K562 (cell line): ENCODE measurements at regions not wholly inside any gene's neighbourhood (a gene's known extent, or its start where the extent isn't known, plus 50 kb on each side); places are given as distances from the start of the nearest gene placed in this dataset.

Experiments used
- ARID3B ChIP-seq: fragments of 250-450 bp; sonication (Bioruptor Pico); IDR thresholded peaks from 2 replicates; pipeline ENCODE4 v1.4.0; 2020; ENCODE audit warnings: borderline replicate concordance
- BRD4 ChIP-seq: fragments of 200-600 bp; sonication (generic); IDR thresholded peaks from 2 replicates; pipeline ENCODE4 v1.6.1; 2017; ENCODE audit warnings: inconsistent platforms
- CBFA2T3 ChIP-seq: fragments of 450-650 bp; IDR thresholded peaks from 2 replicates; pipeline ENCODE4 v1.6.1; 2017
- DNMT1 ChIP-seq: fragments of 450-650 bp; IDR thresholded peaks from 2 replicates; pipeline ENCODE4 v1.6.1; 2016; ENCODE audit warnings: antibody characterized with exemption, mild to moderate bottlenecking
- HIVEP1 ChIP-seq: fragments of 250-450 bp; sonication (Bioruptor Pico); IDR thresholded peaks from 2 replicates; pipeline ENCODE4 v1.4.0; 2020; ENCODE audit warnings: mild to moderate bottlenecking
- KHSRP ChIP-seq: fragments of 450-650 bp; IDR thresholded peaks from 2 replicates; pipeline ENCODE4 v1.6.1; 2017
- LCOR ChIP-seq: sonication (generic); formaldehyde crosslinking; IDR thresholded peaks from 2 replicates; pipeline ENCODE4 v1.8.0; 2022; ENCODE audit warnings: mild to moderate bottlenecking, missing genetic modification reagents
- MAX ChIP-seq: sonication (generic); formaldehyde crosslinking; IDR thresholded peaks from 2 replicates; pipeline ENCODE4 v1.9.0; 2022; ENCODE audit warnings: mild to moderate bottlenecking, missing genetic modification reagents
- MAZ ChIP-seq, 2 experiments: fragments of 450-650 bp in 1 of 2; sonication (generic) in 1 of 2; formaldehyde crosslinking; IDR thresholded peaks in 1 of 2; conservative IDR thresholded peaks in 1 of 2; 2 replicates each; pipeline versions ENCODE4 v1.4.0 to v1.5.0; 2020; ENCODE audit warnings: mild to moderate bottlenecking in 1 of 2, missing genetic modification reagents in 1 of 2
- MCM7 ChIP-seq, 2 experiments: fragments of 450-650 bp; IDR thresholded peaks; 2 replicates each; pipeline ENCODE4 v1.6.1; 2016 to 2018
- NCOA4 ChIP-seq: fragments of 450-650 bp; IDR thresholded peaks from 2 replicates; pipeline ENCODE4 v1.6.1; 2018; ENCODE audit warnings: mild to moderate bottlenecking; ENCODE audit not compliant: partially characterized antibody
- PHF8 ChIP-seq: fragments of 200-600 bp; sonication (generic); IDR thresholded peaks from 2 replicates; pipeline ENCODE4 v1.6.1; 2012; ENCODE audit warnings: mixed run types, mild to moderate bottlenecking, inconsistent platforms, low read length, moderate library complexity, borderline replicate concordance
- PTTG1 ChIP-seq: fragments of 450-650 bp; IDR thresholded peaks from 2 replicates; pipeline ENCODE4 v1.6.1; 2016; ENCODE audit warnings: low read depth, mild to moderate bottlenecking, missing genetic modification characterization, missing compliant biosample characterization
- TBL1XR1 ChIP-seq, 2 experiments: IDR thresholded peaks; 2 replicates each; pipeline ENCODE4 v1.6.1; 2012; ENCODE audit warnings: improper control_type of control experiment in 2 of 2, low read length in 2 of 2, mild to moderate bottlenecking in 1 of 2
- ZBTB2 ChIP-seq: fragments of 450-650 bp; IDR thresholded peaks from 2 replicates; pipeline ENCODE4 v1.6.1; 2016; ENCODE audit warnings: antibody characterized with exemption
- ZNF316 ChIP-seq: fragments of 450-650 bp; IDR thresholded peaks from 2 replicates; pipeline ENCODE4 v1.6.1; 2016
- ZNF511 ChIP-seq: sonication (generic); formaldehyde crosslinking; IDR thresholded peaks from 2 replicates; pipeline ENCODE4 v1.8.0; 2022; ENCODE audit warnings: mild to moderate bottlenecking, missing genetic modification reagents
- ZNF584 ChIP-seq: fragments of 200-800 bp; sonication (Bioruptor generic); IDR thresholded peaks from 2 replicates; pipeline ENCODE4 v1.6.1; 2016; ENCODE audit warnings: low read depth, mild to moderate bottlenecking, missing genetic modification characterization, missing compliant biosample characterization
- ZNF609 ChIP-seq: sonication (generic); formaldehyde crosslinking; IDR thresholded peaks from 2 replicates; pipeline ENCODE4 v1.8.1; 2023; ENCODE audit warnings: missing genetic modification reagents, mild to moderate bottlenecking, borderline replicate concordance

- TF ChIP-seq ZNF609 (CRISPR knock-in tag) (peak; percentile 60; the same call in 1 of the 2 replicates), NCOA4 (no peak), BRD4 (peak; percentile 100), MAZ (CRISPR knock-in tag; conservative IDR thresholded peaks at IDR 0.05 in 1 of 2, IDR thresholded peaks at IDR 0.05 in 1 of 2) (peak; percentile 93 to 94), KHSRP (peak; percentile 54; the same call in 1 of the 2 replicates), ZNF316 (peak; percentile 94), DNMT1 (peak; percentile 92; the same call in 1 of the 2 replicates), ZBTB2 (peak; percentile 87), ARID3B (CRISPR knock-in tag) (no peak), CBFA2T3 (peak; percentile 76), MAX (CRISPR knock-in tag) (peak; percentile 100), LCOR (CRISPR knock-in tag) (peak; percentile 100), TBL1XR1 (IDR thresholded peaks at IDR 0.05; ENCODE audit: low read length in 2 of 2) (peak; percentile 88; a peak in 3 of 4 replicates), HIVEP1 (CRISPR knock-in tag) (peak; percentile 78), MCM7 (IDR thresholded peaks at IDR 0.05) (peak; percentile 92 to 99; a peak in 3 of 4 replicates), ZNF584 (peak; percentile 92; the same call in 1 of the 2 replicates), PHF8 (peak; percentile 55; the same call in 1 of the 2 replicates), PTTG1 (tag) (no peak), ZNF511 (CRISPR knock-in tag) (peak; percentile 98)
These were observed 92.0 kb upstream of the INSIG1 start (continued) for GRCh38 chr7:155205368-155206317.
